GM12878 (cell line): ENCODE measurements at regions not wholly inside any gene's neighbourhood (a gene's known extent, or its start where the extent isn't known, plus 50 kb on each side); places are given as distances from the start of the nearest gene placed in this dataset.

ENCODE experiments used
- ATAC-seq: fragments of 200-7000 bp; cut with Tn5 transposase; 3 replicates; pipeline ENCODE4 v1.9.1; 2020; ENCODE audit warnings: mild to moderate bottlenecking, moderate library complexity
- BruUV-seq: library from RNA; stranded (reverse); fragments of 400-500 nt; replicated peaks from 2 replicates; lab custom pipeline; 2021; lab: Mats Ljungman, UMichigan
- CTCF ChIA-PET: fragments of 300-600 bp; sonication (Branson Sonifier 250); formaldehyde crosslinking; extraction: SDS; loops from one replicate; lab custom pipeline; 2021; ENCODE audit warnings: inconsistent platforms; lab: Yijun Ruan, JAX
- POLR2A ChIA-PET: fragments of 350-600 bp; formaldehyde crosslinking; extraction: SDS; loops from one replicate; lab custom pipeline; 2021; ENCODE audit warnings: inconsistent platforms; lab: Charles Lee
- RAD21 ChIA-PET: fragments of 300-600 bp; sonication (Branson Sonifier 250); formaldehyde crosslinking; loops from one replicate; lab custom pipeline; 2023; ENCODE audit warnings: antibody characterized with exemption; ENCODE audit not compliant: unreplicated experiment; lab: Charles Lee
- SMC1A ChIA-PET: fragments of 300-600 bp; sonication (Branson Sonifier 250); formaldehyde crosslinking; loops from one replicate; lab custom pipeline; 2023; ENCODE audit not compliant: unreplicated experiment, uncharacterized antibody; lab: Charles Lee
- DNase-seq: peaks from one replicate; pipeline ENCODE4 v3.0.0-alpha.2; 2011; ENCODE audit warnings: low read depth, low spot score
- FAIRE-seq: peaks from 3 replicates; lab custom pipeline; 2011; peaks lifted over from hg19 to GRCh38; lab: Jason Lieb, UNC
- H2AFZ ChIP-seq: 2 replicates; pipeline ENCODE4 v1.6.0; 2011; ENCODE audit warnings: low read depth, low read length, control low read depth; ENCODE audit not compliant: control insufficient read depth
- H3K27ac ChIP-seq: 2 replicates; pipeline ENCODE4 v1.5.1; 2011; ENCODE audit warnings: control low read depth; ENCODE audit not compliant: control insufficient read depth, insufficient read depth
- H3K27me3 ChIP-seq, 2 experiments: replicated peaks in 1 of 2; 2 replicates each; pipeline versions ENCODE4 v1.6.0 to v1.6.1; 2011; ENCODE audit warnings: low read length in 1 of 2; ENCODE audit not compliant: control insufficient read depth in 2 of 2, insufficient read depth in 2 of 2
- H3K36me3 ChIP-seq, 2 experiments: 2 replicates each; pipeline ENCODE4 v1.5.1; 2011; ENCODE audit warnings: low read length in 1 of 2; ENCODE audit not compliant: control insufficient read depth in 2 of 2, insufficient read depth in 2 of 2
- H3K4me1 ChIP-seq: 2 replicates; pipeline ENCODE4 v1.6.1; 2011; ENCODE audit warnings: mild to moderate bottlenecking, low read length, moderate library complexity, mixed read lengths; ENCODE audit not compliant: control insufficient read depth, insufficient read depth
- H3K4me2 ChIP-seq: 2 replicates; pipeline ENCODE4 v1.6.0; 2011; ENCODE audit warnings: control low read depth; ENCODE audit not compliant: control insufficient read depth, insufficient read depth
- H3K4me3 ChIP-seq: fragments of 200-600 bp; sonication (generic); 2 replicates; pipeline ENCODE4 v1.5.1; 2016
- H3K79me2 ChIP-seq: 2 replicates; pipeline ENCODE4 v1.6.0; 2011; ENCODE audit warnings: low read length; ENCODE audit not compliant: control insufficient read depth, insufficient read depth
- H3K9ac ChIP-seq: 2 replicates; pipeline ENCODE4 v1.8.0; 2011; ENCODE audit warnings: low read length, control low read depth, mixed read lengths; ENCODE audit not compliant: control insufficient read depth, insufficient read depth
- H3K9me3 ChIP-seq: replicated peaks from 3 replicates; pipeline ENCODE4 v1.5.1; 2011; ENCODE audit warnings: mild to moderate bottlenecking, low read length; ENCODE audit not compliant: control insufficient read depth, insufficient read depth
- H4K20me1 ChIP-seq: 2 replicates; pipeline ENCODE4 v1.6.0; 2011; ENCODE audit not compliant: control insufficient read depth, insufficient read depth
- ASH2L ChIP-seq: fragments of 300-600, 200-600 bp; sonication (generic); IDR thresholded peaks from 2 replicates; pipeline ENCODE4 v1.6.1; 2017; ENCODE audit warnings: low read depth, mild to moderate bottlenecking, borderline replicate concordance
- BCL3 ChIP-seq: IDR thresholded peaks from 2 replicates; pipeline ENCODE4 v1.6.1; 2011; ENCODE audit warnings: borderline replicate concordance, low read depth, mild to moderate bottlenecking, moderate library complexity, low read length; ENCODE audit not compliant: insufficient read depth, poor library complexity, severe bottlenecking
- FOXK2 ChIP-seq: fragments of 450-650 bp; IDR thresholded peaks from 2 replicates; pipeline ENCODE4 v1.6.1; 2017; ENCODE audit warnings: mild to moderate bottlenecking, moderate library complexity
- IKZF1 ChIP-seq: fragments of 450-650 bp; conservative IDR thresholded peaks from 2 replicates; pipeline ENCODE4 v1.6.1; 2017; ENCODE audit warnings: antibody characterized with exemption, mild to moderate bottlenecking
- MEF2A ChIP-seq: IDR thresholded peaks from 2 replicates; pipeline ENCODE4 v1.6.1; 2011; ENCODE audit warnings: low read depth, mild to moderate bottlenecking, low read length, moderate library complexity; ENCODE audit not compliant: insufficient read depth
- MTA2 ChIP-seq: fragments of 450-650 bp; IDR thresholded peaks from 2 replicates; pipeline ENCODE4 v1.6.1; 2016; ENCODE audit warnings: low read depth, mild to moderate bottlenecking, moderate library complexity
- NFYA ChIP-seq: IDR thresholded peaks from 2 replicates; pipeline ENCODE4 v1.6.1; 2011; ENCODE audit warnings: low read depth, mild to moderate bottlenecking, low read length, improper control_type of control experiment, borderline replicate concordance
- POLR2AphosphoS5 ChIP-seq: IDR thresholded peaks from 2 replicates; pipeline ENCODE4 v1.6.1; 2011; ENCODE audit warnings: mild to moderate bottlenecking, low read length, inconsistent platforms
- RELB ChIP-seq: fragments of 450-650 bp; IDR thresholded peaks from 2 replicates; pipeline ENCODE4 v1.6.1; 2017; ENCODE audit warnings: low read depth, mild to moderate bottlenecking, moderate library complexity
- SUPT20H ChIP-seq: IDR thresholded peaks from 2 replicates; pipeline ENCODE4 v1.6.1; 2011; ENCODE audit warnings: low read depth, mild to moderate bottlenecking, low read length, moderate library complexity, borderline replicate concordance; ENCODE audit not compliant: control insufficient read depth
- ZNF384 ChIP-seq: IDR thresholded peaks from 2 replicates; pipeline ENCODE4 v1.6.1; 2012; ENCODE audit warnings: low read depth, mild to moderate bottlenecking, low read length, improper control_type of control experiment, borderline replicate concordance
- in situ Hi-C: fragments of 300-500 bp; cut with MboI; formaldehyde crosslinking; loops from 9 replicates; pipeline ENCODE4 v1.14.3; 2018; ENCODE audit warnings: mixed read lengths
- intact Hi-C: fragments of 100-400 bp; cut with micrococcal nuclease; formaldehyde crosslinking; loops from one replicate; pipeline ENCODE4 v1.14.2; 2022; ENCODE audit not compliant: unreplicated experiment
- TF ChIP-seq, protein P1 (sequence below): fragments of 450-650 bp; IDR thresholded peaks from 2 replicates; pipeline ENCODE4 v1.6.1; 2018; ENCODE audit warnings: mild to moderate bottlenecking, low read depth, moderate library complexity; ENCODE audit not compliant: partially characterized antibody
- TF ChIP-seq, protein P2 (sequence below): fragments of 450-650 bp; IDR thresholded peaks from 2 replicates; pipeline ENCODE4 v1.6.1; 2017; ENCODE audit warnings: mild to moderate bottlenecking, moderate library complexity

DNA sequence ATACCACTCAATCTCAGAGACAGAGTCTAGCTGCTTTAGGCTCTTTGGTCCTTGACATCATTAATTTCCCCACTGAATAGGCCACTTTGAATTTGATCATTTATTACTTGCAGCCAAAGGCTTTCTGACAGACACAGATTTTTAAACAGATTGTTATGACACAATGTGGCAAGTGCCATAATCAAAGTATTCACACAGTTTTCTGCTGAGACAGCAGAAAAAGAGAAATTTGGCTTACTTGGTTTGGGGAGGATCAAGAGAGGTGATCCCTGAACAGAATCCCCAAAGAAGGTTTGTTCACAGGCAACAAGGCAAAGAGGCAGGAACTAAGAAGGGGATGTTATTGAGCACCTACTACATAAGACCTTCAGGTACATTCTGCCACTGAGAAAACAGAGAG is 138.0 kb upstream of the TOP1 start (continued):
- TF ChIP-seq, protein P1, sequence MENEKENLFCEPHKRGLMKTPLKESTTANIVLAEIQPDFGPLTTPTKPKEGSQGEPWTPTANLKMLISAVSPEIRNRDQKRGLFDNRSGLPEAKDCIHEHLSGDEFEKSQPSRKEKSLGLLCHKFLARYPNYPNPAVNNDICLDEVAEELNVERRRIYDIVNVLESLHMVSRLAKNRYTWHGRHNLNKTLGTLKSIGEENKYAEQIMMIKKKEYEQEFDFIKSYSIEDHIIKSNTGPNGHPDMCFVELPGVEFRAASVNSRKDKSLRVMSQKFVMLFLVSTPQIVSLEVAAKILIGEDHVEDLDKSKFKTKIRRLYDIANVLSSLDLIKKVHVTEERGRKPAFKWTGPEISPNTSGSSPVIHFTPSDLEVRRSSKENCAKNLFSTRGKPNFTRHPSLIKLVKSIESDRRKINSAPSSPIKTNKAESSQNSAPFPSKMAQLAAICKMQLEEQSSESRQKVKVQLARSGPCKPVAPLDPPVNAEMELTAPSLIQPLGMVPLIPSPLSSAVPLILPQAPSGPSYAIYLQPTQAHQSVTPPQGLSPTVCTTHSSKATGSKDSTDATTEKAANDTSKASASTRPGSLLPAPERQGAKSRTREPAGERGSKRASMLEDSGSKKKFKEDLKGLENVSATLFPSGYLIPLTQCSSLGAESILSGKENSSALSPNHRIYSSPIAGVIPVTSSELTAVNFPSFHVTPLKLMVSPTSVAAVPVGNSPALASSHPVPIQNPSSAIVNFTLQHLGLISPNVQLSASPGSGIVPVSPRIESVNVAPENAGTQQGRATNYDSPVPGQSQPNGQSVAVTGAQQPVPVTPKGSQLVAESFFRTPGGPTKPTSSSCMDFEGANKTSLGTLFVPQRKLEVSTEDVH: no peak
- TF ChIP-seq, all 136 proteins: peak for 0

DNA sequence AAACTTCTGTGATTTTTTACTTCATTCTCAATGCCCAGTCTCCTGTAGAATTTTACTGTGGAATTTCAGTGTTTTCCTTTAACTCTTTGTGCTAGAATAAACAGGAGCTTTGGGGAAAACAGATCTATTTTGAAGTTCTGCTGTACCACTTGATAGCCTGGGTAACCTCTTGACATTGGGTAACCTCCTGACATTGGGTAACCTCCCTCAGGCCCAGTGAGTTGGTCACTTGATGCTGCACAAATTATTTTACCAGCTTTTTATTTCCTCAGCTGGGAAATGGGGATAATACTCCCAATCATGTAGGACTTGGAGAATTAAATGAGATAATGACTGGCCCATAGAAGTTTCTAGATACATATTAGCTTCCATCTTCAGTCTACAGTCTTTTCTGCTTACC is 137.3 kb upstream of the TOP1 start:
- BruUV-seq: no TSS peak
- no peak overlapping the region for H3K27ac ChIP-seq
- ChIA-PET POLR2A (no interaction called here), SMC1A (no interaction called here), RAD21 (no interaction called here), CTCF (interaction anchor here (1.1 to 1.2 kb wide), 2 partner anchors 54 to 73 kb away, joined by 3 read pairs; no protein-coding TSS in a partner anchor)
- intact Hi-C loops: no loop called here
- no peak for DNase-seq
- ATAC-seq: no peak
- no peak overlapping the region for H3K4me3 ChIP-seq
- in situ Hi-C loops: no loop called here
- H3K9me3 ChIP-seq: no peaks in the 10 kb centered on the region
- H4K20me1 ChIP-seq: no peaks in the 10 kb centered on the region
- no peak overlapping the region for H3K4me2 ChIP-seq
- H3K27me3 ChIP-seq: no peaks in the 10 kb centered on the region; a peak in 1 of 4 replicates
- no peaks in the 10 kb centered on the region for H3K36me3 ChIP-seq
- no peaks in the 10 kb centered on the region for H3K4me1 ChIP-seq
- no peak overlapping the region for H3K9ac ChIP-seq
- no peaks in the 10 kb centered on the region for H3K79me2 ChIP-seq
- FAIRE-seq: no peak
- no peak overlapping the region for H2AFZ ChIP-seq
- TF ChIP-seq POLR2AphosphoS5 (no peak), ZNF384 (no peak), MEF2A (no peak), IKZF1 (no peak), BCL3 (no peak), RELB (no peak), NFYA (no peak), ASH2L (no peak), SUPT20H (no peak), MTA2 (no peak), FOXK2 (no peak)
- TF ChIP-seq, protein P2, sequence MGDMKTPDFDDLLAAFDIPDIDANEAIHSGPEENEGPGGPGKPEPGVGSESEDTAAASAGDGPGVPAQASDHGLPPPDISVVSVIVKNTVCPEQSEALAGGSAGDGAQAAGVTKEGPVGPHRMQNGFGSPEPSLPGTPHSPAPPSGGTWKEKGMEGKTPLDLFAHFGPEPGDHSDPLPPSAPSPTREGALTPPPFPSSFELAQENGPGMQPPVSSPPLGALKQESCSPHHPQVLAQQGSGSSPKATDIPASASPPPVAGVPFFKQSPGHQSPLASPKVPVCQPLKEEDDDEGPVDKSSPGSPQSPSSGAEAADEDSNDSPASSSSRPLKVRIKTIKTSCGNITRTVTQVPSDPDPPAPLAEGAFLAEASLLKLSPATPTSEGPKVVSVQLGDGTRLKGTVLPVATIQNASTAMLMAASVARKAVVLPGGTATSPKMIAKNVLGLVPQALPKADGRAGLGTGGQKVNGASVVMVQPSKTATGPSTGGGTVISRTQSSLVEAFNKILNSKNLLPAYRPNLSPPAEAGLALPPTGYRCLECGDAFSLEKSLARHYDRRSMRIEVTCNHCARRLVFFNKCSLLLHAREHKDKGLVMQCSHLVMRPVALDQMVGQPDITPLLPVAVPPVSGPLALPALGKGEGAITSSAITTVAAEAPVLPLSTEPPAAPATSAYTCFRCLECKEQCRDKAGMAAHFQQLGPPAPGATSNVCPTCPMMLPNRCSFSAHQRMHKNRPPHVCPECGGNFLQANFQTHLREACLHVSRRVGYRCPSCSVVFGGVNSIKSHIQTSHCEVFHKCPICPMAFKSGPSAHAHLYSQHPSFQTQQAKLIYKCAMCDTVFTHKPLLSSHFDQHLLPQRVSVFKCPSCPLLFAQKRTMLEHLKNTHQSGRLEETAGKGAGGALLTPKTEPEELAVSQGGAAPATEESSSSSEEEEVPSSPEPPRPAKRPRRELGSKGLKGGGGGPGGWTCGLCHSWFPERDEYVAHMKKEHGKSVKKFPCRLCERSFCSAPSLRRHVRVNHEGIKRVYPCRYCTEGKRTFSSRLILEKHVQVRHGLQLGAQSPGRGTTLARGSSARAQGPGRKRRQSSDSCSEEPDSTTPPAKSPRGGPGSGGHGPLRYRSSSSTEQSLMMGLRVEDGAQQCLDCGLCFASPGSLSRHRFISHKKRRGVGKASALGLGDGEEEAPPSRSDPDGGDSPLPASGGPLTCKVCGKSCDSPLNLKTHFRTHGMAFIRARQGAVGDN: no peak
